ENCODE measurements at regions not wholly inside any gene's neighbourhood (a gene's known extent, or its start where the extent isn't known, plus 50 kb on each side); places are given as distances from the start of the nearest gene placed in this dataset.
A peak's percentile ranks its signal among the peaks of the same experiment; 100 is the strongest.

GRCh38 chr15:53009093-53009492 is 219.0 kb upstream of the ONECUT1 start:
- no peak for DNase-seq

DNA sequence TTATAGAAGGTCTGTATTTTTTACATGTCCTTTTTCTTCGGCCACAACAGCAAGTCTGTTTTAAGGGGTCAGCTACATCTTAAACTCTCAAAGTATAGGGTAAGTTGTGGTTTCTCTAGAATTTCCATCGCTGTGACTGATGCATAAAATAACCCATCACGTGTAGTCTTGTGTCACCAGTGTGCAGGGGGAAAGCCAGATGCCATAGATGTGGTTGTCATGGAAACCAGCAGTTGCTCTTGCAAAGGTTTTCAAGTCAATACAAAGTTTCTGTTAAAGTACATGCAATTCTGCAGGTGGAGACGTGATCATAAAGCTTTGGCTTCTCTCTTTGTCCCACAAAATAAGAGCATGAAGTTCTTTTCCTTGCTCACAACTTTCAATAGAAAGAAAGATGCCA is 210.3 kb upstream of the ONECUT1 start:
- DNase-seq = no peak

DNA sequence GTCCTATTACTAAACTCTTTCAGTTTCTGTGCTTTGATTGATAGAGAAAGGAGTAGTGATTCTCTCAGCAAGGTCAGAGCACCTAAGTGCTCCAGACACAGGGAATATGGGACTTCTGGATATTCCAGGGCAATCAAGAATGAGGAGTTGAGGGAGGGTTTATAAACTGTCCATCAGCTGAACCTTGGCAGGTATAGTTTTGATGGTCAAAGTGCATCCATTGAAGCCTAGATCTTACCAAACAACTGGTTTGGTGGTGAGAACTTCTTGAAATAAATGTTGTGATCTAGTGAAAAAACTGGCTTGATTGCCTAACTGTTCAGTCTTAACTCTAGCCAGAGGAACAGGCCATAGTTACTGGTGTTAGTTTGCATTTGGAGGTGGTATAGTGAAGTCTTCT is 207.0 kb upstream of the ONECUT1 start:
- no peak for DNase-seq

DNA sequence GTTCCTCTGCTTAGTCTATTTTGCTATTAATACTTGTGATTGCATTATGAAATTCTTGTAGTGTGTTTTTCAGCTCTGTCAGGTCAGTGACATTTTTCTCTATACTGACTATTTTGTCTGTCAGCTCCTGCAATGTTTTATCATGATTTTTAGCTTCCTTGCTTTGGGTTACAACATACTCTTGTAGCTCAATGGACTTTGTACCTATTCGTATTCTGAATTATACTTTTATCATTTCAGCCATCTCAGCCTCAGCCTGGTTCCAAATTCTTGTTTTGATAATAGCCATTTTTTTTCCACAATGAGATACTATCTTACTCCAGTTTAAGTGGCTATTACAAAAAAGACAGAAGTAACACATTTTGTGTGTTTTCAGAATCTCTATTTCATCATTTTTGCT is 204.2 kb upstream of the ONECUT1 start:
- no peak for DNase-seq

DNA sequence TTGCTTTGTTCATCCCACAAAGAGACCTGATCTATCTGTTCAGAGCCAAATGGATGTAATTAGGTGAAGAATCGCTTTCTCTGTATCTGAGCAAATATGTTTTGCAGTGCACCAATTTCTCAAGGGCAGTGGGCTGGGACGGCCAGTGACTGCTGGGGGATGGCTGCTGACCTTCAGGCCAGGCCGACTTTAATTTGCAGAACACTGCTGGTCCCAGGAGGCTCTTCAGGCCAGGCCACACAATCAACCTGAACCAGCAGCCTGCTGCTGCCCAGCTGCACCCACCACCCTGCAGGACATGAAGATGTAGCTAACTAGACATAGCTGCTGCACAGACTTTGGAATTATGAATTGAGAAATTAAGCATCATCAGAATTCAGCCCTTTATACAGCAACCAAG is 194.4 kb upstream of the ONECUT1 start:
- DNase-seq = no peak

GRCh38 chr15:52980446-52980845 is 190.3 kb upstream of the ONECUT1 start:
- no peak for DNase-seq

GRCh38 chr15:52976516-52977075 is 186.5 kb upstream of the ONECUT1 start:
- DNase-seq = no peak

DNA sequence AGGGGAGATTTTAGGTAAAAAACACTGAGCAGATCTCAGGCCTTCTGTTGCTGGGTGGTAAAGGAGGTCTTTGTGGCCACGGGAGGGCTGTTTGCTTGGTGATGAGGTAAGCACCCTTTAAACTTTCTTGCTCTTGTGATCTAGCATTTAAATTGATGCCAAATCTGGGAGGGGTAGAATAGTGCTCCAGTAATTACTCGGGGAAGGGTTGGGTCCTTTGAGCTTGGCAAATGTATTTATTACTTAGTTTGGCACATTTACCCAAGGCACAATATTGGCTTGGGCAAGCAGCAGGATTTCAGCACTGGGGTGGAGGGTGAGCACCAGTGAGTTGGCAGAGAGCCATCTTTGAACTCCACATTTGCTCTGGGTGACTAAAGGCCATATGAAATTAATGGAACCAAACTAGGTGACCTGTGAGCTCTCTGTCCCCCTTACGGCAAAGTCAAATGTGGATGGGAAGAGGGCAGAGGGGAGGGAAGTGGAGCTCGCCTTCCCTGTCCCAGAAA is 185.9 kb upstream of the ONECUT1 start:
- DNase-seq = peak; percentile 1

- no peak for DNase-seq
Measured at GRCh38 chr15:52963865-52964264, 173.7 kb upstream of the ONECUT1 start.

GRCh38 chr15:52960283-52960682 is 170.1 kb upstream of the ONECUT1 start:
- no peak for DNase-seq

- DNase-seq = no peak
Measured at GRCh38 chr15:52943746-52944145, 153.6 kb upstream of the ONECUT1 start.

DNA sequence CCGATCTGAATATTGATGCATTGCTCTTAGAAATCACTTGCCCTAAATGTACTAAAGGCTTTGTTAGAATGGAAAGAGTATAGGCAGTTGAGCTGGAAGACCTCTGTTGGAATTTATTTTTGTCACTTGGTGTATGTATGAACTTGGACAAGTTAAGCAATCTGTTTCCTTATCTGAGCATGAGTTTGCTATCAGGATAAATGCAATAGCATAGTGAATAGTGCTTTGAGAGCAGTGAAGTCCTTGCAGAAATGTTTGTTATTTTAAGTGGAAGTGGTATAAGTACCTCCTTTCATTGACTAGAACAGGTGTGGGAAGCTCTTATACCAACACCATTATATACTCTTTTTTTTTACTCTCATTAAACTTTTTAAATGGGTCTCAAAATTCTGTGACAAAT is 146.4 kb upstream of the ONECUT1 start:
- DNase-seq = no peak

DNA sequence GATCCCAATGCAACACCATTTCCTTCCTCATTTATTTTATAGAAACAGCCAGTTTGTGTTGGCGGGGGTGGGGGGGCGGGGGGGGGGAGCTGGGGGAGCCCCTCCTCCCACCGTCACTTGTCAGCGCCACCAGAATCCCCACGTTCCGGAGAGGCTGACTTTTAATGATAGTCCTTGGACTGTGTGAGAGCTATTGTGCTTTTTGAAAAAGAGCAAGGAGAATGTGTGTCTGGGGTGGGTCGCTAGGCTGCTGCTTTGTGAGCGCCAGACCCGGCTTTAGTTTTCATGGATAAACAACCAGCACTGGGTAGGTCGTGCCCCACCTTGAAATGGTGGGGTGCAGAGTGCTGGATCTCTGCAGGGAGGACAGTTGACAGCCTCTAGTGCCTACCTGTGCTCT is 135.0 kb upstream of the ONECUT1 start:
- DNase-seq = no peak

DNA sequence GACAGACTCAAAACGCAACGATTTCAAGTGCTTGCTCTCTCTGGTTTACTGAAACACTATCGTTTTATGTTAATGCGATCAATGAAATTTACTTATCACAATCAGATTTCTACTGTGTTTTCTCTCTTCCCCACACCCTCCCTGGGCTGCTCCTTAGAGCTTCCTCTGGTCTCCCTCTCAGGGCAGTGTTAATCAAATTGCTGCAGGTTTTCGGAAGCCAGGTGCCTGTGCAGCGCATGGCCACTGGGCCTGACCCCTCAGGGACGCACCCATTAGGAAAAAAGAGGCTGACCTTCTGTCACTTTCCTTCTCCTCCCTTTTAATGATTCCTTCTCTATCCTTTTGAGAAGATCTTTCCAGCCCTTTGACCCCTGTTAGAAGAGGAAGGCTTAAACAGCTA is 134.5 kb upstream of the ONECUT1 start:
- DNase-seq = no peak

GRCh38 chr15:52923626-52924025 is 133.5 kb upstream of the ONECUT1 start:
- no peak for DNase-seq

- DNase-seq = no peak
Measured at GRCh38 chr15:52922871-52923270, 132.7 kb upstream of the ONECUT1 start.

DNA sequence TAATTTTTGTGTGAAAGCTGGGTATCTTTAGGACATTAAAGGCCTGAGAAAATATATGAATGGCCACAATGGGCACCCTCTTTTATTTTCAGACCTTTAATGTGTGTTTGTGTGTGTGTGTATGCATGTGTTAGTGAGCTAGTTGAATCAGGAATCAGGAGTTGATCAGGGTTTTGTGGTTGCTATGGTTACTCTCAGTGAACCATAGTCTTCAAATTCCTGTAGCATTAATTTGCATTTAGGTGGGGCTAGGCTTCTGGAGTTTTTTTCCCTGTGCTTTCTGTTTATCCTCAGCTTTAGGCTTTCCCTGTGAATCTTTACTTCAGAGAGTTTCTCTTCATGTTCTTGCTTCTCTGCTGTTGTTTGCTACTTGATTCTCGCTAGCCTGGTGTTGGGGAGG is 122.0 kb upstream of the ONECUT1 start:
- DNase-seq = no peak

- DNase-seq = no peak
Measured at GRCh38 chr15:52893338-52893737, 103.2 kb upstream of the ONECUT1 start.

- DNase-seq = no peak
Measured at GRCh38 chr15:52879904-52880303, 89.8 kb upstream of the ONECUT1 start.

- no peak for DNase-seq
Measured at GRCh38 chr15:52879145-52879544, 89.0 kb upstream of the ONECUT1 start.

DNA sequence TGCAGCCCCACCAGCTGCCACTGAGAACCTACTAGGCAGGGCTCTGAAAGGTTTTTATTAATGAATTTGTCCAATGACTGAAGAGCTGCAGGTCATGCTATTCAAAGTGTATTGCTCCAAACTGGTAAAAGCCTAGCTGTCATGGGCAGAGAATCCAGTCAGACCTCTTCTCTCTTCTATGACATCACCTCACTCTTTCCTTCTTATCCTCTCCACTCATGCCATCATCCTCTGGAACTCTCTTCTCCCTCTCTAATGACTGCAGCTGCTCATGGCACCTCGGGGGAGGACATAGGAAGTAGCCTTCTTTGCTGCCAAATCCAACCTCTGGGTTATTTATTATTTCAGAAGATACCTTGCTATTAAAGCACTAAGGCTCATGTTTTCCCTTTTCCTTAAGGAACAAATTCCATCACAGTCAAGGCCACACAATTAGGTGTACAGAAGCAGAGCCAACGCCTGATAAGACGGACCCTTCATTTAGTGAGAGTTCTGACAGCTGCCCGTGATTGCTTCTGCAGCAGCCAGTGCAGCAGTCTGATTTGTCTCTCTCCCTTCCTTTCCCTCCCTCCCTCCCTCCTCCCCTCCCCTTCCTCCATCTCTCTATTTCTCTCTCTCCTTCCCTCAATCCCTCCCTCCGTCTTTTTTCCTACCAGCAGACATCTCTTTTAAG is 87.0 kb upstream of the ONECUT1 start:
- DNase-seq = peak; percentile 7

- DNase-seq = no peak
Measured at GRCh38 chr15:52872036-52872818, 82.1 kb upstream of the ONECUT1 start.

DNA sequence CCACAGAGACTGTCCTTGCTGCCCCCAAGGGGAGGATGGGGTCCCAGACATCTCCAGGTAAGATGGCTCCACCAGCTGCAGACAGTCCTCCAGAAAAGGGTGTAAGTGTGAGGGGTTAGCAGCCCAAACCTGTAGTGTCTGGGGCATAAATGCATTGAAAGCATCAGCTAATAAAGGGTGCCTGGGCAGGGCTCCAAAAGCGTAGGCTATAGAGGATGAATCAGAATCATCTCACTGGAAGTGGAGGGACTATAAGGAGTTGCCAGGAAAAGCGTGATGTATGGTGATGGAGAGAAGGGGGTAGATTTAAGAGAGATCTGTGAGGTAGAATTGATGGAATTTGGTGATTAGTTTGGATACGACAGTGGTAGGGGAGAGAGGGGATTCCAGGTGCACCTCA is 79.9 kb upstream of the ONECUT1 start:
- no peak for DNase-seq

- no peak for DNase-seq
Measured at GRCh38 chr15:52866698-52867097, 76.6 kb upstream of the ONECUT1 start.
